ENCODE measurements at regions not wholly inside any gene's neighbourhood (a gene's known extent, or its start where the extent isn't known, plus 50 kb on each side); places are given as distances from the start of the nearest gene placed in this dataset.
"Not testable (repeated sequence)": the region's sequence is repeated elsewhere in the genome, so short reads cannot be mapped to it uniquely, and the experiment has no call there.

GRCh38 chr22:25420471-25420924 is 144.0 kb upstream of the GRK3 start:
- TF ChIP-seq CTCF (IDR thresholded peaks at IDR 0.05; ENCODE audit: insufficient read depth, low read depth, low read length, missing control alignments): no peak
- no peak overlapping the region for H3K4me3 ChIP-seq (ENCODE audit: low read length)
- no peak for DNase-seq (ENCODE audit: low read depth)

GRCh38 chr22:25420925-25421904 is 143.3 kb upstream of the GRK3 start:
- TF ChIP-seq CTCF (IDR thresholded peaks at IDR 0.05; ENCODE audit: insufficient read depth, low read depth, low read length, missing control alignments): no peak
- H3K4me3 ChIP-seq (ENCODE audit: low read length): no peak overlapping the region
- no peak for DNase-seq (ENCODE audit: low read depth)

- TF ChIP-seq CTCF (IDR thresholded peaks at IDR 0.05; ENCODE audit: insufficient read depth, low read depth, low read length, missing control alignments): peak; percentile 44
- DNase-seq (ENCODE audit: low read depth); H3K4me3 ChIP-seq (ENCODE audit: low read length): not testable (repeated sequence)
Observed at GRCh38 chr22:25426530-25427308, 137.8 kb upstream of the GRK3 start.

- not testable (repeated sequence) for DNase-seq (ENCODE audit: low read depth); H3K4me3 ChIP-seq (ENCODE audit: low read length)
Observed at GRCh38 chr22:25431637-25432342, 132.7 kb upstream of the GRK3 start.

GRCh38 chr22:25433381-25433970 is 131.0 kb upstream of the GRK3 start:
- DNase-seq (ENCODE audit: low read depth); H3K4me3 ChIP-seq (ENCODE audit: low read length): not testable (repeated sequence)

- TF ChIP-seq CTCF (IDR thresholded peaks at IDR 0.05; ENCODE audit: insufficient read depth, low read depth, low read length, missing control alignments): no peak
- H3K4me3 ChIP-seq (ENCODE audit: low read length): no peak overlapping the region
- DNase-seq (ENCODE audit: low read depth): no peak
Observed at GRCh38 chr22:25437414-25438160, 126.9 kb upstream of the GRK3 start.

- DNase-seq (ENCODE audit: low read depth): no peak
- no peak overlapping the region for H3K4me3 ChIP-seq (ENCODE audit: low read length)
- no peak for TF ChIP-seq CTCF (IDR thresholded peaks at IDR 0.05; ENCODE audit: insufficient read depth, low read depth, low read length, missing control alignments)
Observed at GRCh38 chr22:25447067-25447685, 117.3 kb upstream of the GRK3 start.

Measured in epithelial cell of esophagus (primary cell).